HG02852 (cell line): ENCODE measurements at regions not wholly inside any gene's neighbourhood (a gene's known extent, or its start where the extent isn't known, plus 50 kb on each side); places are given as distances from the start of the nearest gene placed in this dataset.
"Not testable (repeated sequence)": the region's sequence is repeated elsewhere in the genome, so short reads cannot be mapped to it uniquely, and the experiment has no call there.

Experiments
- ATAC-seq: cut with Tn5 transposase; IDR thresholded peaks from one replicate; pipeline ENCODE4 v1.9.1; 2021; ENCODE audit warnings: mild to moderate bottlenecking, moderate library complexity; ENCODE audit not compliant: unreplicated experiment

DNA sequence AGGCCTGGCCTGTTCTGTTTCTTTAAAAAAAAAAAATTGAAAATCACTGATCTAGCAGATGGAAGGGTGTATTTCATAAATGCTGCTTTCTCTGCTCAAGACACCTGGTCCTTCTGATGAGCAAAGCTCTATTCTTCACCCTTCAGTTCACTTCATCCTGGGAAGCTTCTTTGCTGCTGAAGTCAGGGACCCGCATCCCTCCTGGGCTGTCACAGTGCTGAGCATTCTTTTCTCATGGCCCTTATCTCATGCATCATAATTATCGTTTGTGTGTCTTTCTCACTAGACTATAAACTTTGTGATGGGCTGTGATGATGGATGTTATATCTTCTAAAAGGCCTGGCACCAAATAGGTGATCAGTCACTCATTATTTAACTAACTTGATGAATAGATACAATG lies 461.0 kb downstream of the GADD45G start:
- no peak for ATAC-seq

DNA sequence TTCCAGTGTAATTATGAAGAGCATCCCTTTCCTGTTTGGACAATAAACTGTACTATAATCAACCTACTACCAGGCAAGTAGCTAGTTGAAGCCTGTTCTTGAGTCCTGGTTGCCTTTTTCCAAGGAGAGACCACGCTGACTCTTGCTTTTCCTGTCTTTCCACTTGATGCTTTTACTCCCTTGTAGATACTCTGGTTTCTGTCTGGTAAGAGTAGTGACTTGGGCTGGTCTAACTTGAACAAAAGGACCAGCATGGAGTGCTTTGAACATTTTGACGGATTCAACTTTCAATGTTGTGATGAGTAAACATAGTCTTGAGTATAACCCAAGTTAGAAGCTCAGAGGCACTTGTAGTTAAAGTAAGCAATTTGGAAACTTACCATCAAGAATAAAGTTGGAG lies 464.3 kb downstream of the GADD45G start:
- no peak for ATAC-seq

DNA sequence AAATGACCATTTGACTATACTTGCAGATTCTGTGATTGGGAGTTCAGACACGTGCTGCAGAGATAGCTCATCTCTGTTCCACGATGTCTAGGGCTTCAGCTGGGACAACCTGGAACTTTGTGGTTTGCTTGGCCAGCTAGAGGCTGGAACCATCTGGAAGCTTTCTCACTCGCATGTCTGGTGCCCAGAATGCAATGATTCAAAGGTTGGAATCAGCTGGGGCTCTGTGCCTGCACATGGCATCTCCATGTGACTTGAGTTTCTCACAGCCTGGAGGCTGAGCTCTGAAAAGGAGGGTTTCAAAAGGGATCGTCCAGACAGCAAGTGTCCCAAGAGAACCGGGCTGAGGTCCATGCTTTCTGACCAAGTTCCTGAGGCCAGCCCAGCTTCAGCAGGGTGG lies 465.2 kb downstream of the GADD45G start:
- ATAC-seq, result no peak

DNA sequence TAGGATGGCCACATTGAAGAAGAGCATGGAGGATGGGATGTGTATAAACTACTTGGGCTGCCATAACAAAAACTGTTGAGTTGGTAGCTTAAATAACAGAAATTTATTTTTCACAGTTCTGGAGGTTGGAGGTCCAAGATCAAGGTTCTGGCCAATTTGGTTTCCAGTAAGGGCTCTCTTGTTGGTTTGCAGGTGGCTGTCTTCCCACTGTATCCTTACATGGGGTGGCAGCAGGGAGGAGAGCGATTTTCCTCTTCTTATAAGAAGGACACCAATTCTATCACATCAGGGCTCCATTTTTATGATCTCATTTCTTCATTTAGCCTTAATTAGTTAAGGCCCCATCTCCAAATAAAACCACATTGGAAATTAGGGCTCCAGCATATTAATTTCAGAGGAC lies 465.7 kb downstream of the GADD45G start:
- ATAC-seq, result no peak

DNA sequence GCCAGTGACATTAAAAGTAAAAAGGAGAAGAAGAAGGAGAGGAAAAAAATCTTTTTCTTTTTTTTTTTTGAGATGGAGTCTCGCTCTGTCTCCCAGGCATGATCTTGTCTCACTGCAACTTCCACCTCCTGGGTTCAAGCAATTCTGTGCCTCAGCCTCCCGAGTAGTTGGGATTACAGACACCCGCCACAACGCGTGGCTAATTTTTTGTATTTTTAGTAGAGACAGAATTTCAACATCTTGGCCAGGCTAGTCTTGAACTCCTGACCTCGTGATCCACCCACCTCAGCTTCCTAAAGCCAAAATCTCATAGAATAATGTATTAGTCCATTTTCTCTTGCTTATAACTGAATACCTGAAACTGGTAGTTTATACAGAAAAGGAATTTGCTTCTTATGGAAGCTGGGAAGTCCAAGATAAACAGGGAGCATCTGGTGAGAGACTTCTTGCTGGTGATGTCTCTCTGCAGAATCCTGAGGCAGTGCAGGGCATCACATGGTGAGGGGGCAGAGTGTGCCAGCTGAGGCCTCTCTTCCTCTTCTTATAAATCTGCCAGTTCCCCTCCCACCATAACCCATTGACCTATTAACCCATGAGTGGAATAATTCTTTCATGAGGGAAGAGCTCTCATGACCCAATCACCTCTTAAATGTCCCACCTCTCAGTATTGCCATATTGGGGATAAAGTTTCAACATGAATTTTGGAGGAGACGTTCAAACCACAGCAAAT lies 466.3 kb downstream of the GADD45G start:
- ATAC-seq, result no peak

DNA sequence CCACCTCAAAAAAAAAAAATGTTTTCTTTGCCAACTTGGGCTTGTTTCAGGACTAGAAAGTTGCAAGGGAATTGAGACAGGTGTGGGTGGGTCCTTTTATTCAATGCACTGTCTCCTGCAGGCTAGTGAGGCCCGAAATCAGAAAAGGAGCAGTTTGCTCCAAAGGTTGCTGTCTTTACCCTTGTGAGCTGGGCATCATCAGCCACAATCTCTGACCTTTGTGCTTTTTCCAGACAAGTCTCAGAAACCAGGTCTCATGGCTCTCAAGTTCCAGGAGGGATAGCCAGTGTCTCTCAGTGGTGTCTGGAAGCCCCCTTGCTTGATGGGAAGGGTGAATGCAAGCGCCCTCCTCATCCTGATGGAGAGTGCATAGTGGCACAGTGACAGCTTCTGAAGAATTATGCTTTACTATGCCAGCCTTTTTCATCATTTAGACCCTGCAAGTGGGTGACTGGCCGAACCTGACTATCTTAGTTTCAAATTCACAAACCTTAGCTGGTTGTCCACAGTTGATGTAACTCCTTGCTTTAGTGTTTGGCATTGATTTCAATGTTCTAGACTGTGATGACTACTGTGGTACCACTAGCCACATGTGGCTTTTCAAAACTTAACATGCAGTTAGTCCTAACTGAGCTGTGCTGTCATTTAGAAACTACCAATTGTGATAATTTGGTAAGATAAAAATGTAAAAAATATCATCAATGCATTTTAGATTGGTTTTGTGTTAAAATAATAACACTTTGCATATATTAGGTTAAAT lies 468.6 kb downstream of the GADD45G start:
- no peak for ATAC-seq

DNA sequence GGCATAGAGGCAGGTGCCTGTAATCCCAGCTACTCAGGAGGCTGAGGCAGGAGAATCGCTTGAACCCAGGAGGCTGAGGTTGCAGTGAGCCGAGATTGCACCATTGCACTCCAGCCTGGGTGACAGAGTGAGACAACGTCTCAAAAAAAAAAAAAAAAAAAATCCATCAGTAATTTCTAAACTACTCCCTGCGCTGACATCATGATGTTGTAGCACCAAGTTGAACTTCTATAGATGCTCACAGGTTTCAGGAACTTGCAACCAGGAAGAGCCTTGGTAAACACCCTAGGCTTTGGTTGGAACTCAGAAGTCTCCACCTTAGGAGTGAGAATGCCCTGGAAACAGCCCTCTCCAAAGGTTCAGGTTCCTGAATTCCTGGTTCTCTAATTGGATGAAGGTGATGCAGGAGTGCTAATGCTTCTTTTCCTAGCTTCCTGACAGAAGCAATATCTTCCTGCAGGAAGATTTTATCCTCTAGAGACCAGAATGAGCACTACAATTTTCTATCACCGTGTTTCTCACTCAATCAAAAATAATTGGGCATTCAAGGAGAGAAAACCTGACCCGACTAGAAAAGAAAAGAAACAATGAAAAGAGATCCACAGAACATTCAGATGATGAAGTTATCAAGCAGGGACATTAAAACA lies 469.6 kb downstream of the GADD45G start:
- ATAC-seq, result no peak

DNA sequence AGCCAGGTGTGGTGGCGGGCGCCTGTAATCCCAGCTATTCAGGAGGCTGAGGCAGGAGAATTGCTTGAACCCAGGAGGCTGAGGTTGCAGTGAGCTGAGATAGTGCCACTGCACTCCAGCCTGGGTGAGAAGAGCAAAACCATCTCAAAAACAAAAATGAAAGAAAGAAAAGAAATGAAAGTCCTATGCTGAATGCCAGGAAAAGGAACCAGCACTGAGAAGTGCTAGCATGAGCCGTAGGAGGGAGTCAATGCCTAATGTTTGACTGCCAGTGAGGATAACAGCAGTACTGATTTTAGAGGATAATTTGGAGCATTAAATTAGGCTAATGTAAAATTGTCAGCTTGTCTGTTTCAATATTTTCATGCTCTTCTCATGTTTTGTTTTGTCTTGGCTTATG lies 472.8 kb downstream of the GADD45G start:
- ATAC-seq, result not testable (repeated sequence)

DNA sequence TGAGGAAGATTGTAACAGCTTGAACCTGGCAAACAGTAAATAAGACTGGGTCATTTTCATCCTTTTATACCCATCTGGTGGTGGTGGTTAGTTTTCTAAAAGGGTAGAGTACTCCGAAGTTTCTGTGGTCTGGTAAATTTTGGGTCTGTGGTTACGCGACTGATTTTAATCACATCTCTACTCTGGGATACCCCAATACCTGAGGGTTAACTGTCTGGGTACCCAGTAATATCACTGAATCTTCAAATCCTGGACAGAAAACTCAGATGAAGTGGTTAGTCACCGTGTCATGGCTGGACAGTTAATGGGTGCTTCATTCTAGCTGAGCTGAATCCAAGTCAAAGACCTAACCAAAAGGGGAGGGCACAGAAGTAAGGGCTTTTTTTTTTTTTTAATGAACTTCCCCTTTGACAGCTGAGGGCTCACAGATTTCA lies 474.2 kb downstream of the GADD45G start:
- ATAC-seq, result no peak

DNA sequence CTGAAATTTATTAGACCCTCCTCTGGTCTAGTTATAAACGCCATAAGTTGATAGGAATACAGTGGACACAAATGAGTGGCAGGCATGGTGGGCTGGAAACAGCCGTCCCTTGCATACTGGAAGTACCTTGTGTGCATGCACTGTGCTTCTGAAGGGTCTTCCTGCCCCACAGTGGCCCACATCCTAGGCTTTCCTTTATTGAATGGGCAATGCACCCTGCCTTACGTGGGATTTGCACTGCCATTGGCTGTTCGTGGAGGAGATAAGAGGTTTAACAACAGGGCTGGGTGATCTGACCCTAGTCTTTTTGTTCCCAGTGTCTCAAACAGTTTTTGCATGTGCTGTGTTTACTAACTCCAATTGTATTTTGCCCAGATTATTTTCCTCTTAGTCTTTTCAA lies 480.8 kb downstream of the GADD45G start:
- no peak for ATAC-seq

DNA sequence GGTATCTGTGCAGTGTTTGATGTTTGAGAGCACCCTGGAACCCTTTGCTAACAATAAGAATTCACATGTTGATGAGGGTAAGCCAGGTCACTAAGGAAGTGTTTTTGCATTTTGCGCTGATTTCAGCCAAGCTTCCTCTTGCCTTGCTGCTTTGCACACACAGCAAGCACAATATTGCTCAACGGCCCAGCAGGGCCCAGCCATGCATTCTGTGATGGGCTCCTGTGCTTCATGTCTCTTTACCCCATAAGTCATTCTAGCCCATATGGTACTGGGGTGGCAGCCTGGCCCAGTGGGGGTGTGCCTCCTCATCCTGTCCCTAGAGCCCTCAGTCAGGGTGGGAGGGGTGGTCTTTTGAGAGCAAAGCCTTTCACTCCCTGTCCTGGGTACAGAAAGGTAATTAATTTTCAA lies 481.3 kb downstream of the GADD45G start:
- ATAC-seq, result no peak

DNA sequence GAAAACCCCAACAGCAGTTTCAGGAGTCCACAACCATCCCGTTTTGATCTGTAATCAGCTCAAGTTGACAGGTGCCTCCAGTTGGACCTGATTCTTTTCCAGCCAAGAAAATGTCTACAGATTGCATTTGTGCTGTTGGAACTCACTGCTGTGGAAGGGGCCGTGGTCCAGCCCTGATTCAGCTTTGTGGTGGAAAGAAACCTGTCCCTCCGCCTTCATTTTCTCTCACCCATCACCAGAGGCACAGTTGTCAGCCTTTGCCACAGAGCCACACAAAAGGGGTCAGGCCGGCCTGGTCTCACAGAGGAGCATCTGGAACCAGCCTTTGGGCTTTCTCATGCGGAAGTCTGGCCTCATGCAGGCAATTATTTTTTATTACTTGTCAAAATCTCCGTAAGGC lies 483.6 kb downstream of the GADD45G start:
- no peak for ATAC-seq

DNA sequence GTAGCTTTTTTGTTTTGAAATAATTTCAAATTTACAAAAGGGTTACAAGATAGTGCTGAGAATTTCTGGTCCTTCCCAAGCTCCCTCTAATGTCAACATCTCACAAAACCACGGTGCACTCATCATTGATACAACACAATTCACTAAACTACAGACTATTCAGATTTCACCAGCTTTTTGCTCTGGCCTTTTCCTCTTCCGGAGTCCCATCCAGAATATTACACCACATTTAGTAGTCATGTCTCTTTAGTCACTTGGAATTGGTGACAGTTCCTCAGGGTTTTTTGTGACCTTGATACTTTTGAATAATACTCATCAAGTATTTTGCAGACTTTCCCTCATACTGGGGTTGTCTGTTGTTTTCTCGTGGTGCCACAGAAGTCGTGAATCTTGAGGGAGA lies 484.0 kb downstream of the GADD45G start:
- no peak for ATAC-seq

DNA sequence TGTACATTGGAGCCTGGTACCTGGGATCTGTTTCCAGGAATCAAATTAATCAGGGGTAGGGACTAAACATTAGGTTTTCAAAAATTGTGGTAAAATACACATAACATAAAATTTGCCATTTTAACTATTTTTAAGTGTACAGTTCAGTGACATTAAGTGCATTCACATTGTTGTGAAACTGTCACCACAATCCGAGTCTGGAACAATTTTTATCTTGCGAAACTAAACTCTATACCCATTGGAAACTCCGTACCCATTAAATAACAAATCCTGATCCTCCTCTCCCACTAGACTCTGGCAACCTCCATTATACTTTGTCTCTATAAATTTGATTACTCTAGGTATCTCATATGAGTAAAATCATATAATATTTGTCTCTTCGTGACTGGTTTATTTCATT lies 486.2 kb downstream of the GADD45G start:
- no peak for ATAC-seq

DNA sequence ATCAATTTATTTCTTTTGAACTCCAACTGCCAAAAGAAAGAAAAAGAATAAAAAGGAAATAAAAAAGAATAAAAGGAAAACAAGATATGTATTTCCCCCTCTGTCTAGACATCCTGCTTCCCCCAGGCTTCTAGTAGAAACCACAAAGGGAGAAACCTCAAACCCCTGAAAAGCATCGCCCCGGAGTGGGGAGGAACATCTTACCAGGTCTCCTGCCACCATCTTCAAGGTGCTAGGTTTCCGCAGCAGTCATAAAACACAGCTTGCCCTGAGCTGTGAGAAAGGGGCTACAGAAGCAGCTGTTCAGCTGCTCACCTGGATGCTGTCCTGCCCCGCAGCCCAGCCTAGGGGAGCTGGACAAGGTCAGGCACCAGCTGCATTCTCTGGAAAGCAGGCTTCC lies 487.7 kb downstream of the GADD45G start:
- no peak for ATAC-seq

DNA sequence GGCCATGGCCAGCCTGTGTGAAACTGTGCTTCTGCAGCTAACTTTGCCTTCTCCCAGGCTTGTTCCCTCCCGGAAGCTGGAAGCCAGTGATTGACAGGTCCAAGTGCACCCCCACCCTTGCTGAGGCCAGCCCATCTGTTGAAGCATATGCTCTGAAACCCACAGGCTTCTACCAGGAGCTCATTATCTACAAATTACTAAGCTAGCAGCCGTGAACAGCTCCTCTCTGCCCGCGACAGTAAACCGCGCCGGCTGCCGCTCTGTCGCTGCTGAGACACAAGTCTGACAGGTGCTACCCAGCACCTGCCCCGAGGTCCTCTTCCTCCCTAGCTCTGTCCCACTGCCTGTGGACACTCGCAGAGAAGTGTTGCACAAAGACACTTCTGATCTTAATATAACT lies 490.9 kb downstream of the GADD45G start:
- ATAC-seq, result no peak

DNA sequence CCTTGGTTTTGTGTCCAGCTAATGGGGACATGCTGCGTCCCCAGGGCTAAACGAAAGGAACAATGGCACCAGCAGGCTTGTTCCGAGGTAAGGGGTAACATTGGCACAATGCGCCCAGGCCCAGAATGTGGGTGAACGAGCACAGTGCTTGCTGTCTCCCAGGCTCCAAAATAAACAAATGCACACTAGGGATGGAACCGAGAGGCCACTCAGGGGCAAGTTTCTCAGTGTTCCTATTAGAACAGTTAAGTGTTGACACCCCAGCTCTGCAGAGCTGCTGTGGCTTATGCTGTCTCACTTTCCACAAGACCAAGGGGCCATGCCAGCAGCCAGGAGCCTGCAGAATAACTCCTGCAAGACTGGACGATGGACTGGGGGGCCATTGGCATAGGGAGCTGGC lies 492.4 kb downstream of the GADD45G start:
- ATAC-seq, result no peak

DNA sequence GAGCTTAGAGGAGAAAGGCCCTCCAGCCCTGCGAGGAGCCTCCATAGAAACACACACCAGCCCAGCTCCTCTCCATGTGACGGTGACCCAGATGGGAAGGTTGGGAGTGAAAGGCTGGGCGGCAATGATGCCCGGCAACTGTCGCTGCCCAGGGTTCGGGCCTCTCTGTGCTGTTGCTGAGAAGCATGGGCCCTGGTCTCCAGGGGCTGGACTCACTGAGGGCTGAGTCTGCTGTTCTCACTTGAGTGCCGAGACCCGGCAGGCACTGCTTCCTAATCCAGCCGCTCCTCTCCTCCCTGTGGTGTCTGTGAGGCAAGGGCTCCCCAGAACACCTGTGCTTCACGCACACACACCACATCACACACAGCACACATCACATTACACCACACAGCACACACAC lies 493.6 kb downstream of the GADD45G start:
- no peak for ATAC-seq

DNA sequence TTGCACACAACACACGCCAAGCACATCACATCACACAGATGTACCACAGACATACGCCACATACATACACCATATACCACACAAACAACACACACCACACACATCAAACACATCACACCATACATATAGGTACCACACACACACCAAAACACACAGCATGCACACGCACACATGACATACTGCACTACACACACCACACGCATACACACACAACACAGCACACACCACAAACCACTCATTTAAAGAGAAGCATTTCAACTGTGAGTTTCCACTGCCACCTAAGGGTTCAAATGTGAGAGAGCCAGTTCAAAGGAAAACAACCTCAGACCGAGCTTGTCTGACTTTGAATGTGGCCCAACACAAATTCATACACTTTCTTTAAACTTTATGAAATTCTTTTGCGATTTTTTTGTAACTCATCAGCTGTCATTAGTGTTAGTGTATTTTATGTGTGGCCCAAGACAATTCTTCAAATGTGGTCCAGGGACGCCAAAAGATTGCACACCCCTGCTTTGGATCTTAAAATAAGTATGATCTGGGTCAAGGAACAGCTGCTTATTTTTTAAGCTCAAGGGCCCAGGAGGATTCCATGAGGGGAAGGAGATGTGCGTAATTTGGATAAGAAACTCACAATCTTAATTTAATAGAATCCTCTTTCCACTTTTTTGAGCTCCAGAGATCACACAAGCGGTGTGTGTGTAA lies 494.6 kb downstream of the GADD45G start:
- no peak for ATAC-seq

DNA sequence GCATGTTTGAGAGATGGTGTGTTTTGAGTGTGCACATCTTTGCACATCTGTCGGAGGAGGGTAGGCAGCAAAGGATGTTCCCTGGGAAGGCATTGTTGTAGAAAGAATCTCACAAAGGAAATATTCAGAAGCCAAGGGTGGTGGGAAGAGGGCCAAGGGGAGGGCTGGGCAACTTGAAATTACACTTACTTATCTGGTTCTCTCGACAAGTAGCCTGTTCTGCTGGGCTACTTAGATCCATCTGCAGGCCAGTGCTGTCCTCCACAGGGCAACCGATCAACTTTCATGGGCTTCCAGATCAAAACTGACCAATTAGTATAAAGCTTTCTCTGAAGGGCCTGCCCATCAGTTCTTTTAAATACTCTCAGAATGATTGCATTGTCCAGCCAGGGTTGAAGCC lies 495.2 kb downstream of the GADD45G start:
- no peak for ATAC-seq

DNA sequence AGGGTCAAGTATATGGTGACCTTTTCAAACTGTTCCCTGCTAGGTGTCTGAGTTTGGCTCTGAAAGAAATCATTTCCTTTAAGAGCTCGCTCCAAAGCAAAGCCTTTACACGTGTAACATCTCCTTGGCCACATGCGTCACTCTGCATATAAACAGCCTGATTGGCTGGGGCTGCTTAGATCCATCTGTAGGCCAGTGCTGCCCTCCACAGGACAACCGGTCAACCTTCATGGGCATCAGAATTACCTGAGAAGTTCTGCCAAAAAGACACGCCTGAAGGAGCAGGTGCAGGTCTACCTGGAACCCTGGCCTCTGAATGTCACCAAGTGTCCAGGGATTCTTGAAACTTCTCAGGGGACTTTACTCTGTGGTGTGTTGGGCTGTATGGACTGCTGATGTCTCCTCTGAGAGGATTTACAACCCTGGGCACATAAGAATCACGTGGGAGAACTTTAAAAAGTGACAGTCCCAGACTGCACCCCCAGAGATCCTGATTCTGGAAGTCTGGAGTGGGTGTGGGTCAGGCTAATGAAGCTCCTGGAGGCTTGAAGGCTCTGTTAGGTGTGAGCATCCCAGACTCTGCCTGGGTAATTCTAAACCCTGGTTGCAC lies 497.6 kb downstream of the GADD45G start:
- peak; percentile 98 for ATAC-seq
